ENCODE measurements at regions not wholly inside any gene's neighbourhood (a gene's known extent, or its start where the extent isn't known, plus 50 kb on each side); places are given as distances from the start of the nearest gene placed in this dataset.

DNA sequence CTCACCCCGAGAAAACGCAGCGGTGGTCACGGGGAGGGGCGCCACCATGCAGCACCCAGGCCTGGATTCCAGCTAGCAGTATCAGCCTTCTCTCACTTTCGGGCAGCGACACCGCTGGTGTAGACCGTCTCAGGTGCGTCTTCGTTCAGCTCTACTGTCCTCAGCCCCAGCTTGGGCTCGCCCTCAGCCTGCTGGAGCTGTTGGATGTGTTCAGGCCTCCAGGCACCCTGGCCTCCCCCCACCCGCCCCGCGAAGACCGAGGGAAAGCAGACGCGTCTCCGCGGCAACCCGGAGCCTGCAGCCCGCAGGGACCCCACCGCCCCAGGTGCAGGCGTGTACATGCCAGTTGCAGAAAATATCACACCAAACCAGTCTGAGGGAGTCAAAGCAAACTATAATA lies 60.8 kb upstream of the CARMIL1 start:
- intact Hi-C loops (cut with DNase I): no loop called here
- Histone ChIP-seq H3K4me3 (no peak overlapping the region), H3K9me3 (no peaks in the 10 kb centered on the region), H3K27ac (no peak overlapping the region), H3K36me3 (no peaks in the 10 kb centered on the region), H3K27me3 (no peaks in the 10 kb centered on the region), H3K4me1 (no peaks in the 10 kb centered on the region)
- no peak for TF ChIP-seq CTCF (IDR thresholded peaks at IDR 0.05)
- DNase-seq (ENCODE audit: low spot score in 2 of 2): no peak

- intact Hi-C loops (cut with DNase I): no loop called here
- Histone ChIP-seq H3K27me3 (no peaks in the 10 kb centered on the region), H3K36me3 (no peaks in the 10 kb centered on the region), H3K27ac (no peak overlapping the region), H3K4me1 (no peaks in the 10 kb centered on the region), H3K4me3 (no peak overlapping the region), H3K9me3 (no peaks in the 10 kb centered on the region)
- TF ChIP-seq CTCF (IDR thresholded peaks at IDR 0.05): no peak
- no peak for DNase-seq (ENCODE audit: low spot score in 2 of 2)
These were observed 59.8 kb upstream of the CARMIL1 start for GRCh38 chr6:25219216-25219916.

GRCh38 chr6:25219917-25220278 lies 59.3 kb upstream of the CARMIL1 start:
- no peak for DNase-seq (ENCODE audit: low spot score in 2 of 2)
- H3K36me3 ChIP-seq: no peaks in the 10 kb centered on the region
- intact Hi-C loops (cut with DNase I): no loop called here
- no peaks in the 10 kb centered on the region for H3K9me3 ChIP-seq
- H3K4me3 ChIP-seq: no peak overlapping the region
- TF ChIP-seq CTCF (IDR thresholded peaks at IDR 0.05): no peak
- H3K4me1 ChIP-seq: no peaks in the 10 kb centered on the region
- H3K27ac ChIP-seq: no peak overlapping the region
- H3K27me3 ChIP-seq: no peaks in the 10 kb centered on the region

GRCh38 chr6:25220857-25221256 lies 58.3 kb upstream of the CARMIL1 start:
- no peak for TF ChIP-seq CTCF (IDR thresholded peaks at IDR 0.05)
- DNase-seq (ENCODE audit: low spot score in 2 of 2): no peak
- H3K4me3 ChIP-seq: no peak overlapping the region
- no peak overlapping the region for H3K27ac ChIP-seq
- no peaks in the 10 kb centered on the region for H3K4me1 ChIP-seq
- intact Hi-C loops (cut with DNase I): no loop called here
- no peaks in the 10 kb centered on the region for H3K36me3 ChIP-seq
- H3K27me3 ChIP-seq: no peaks in the 10 kb centered on the region
- H3K9me3 ChIP-seq: no peaks in the 10 kb centered on the region

- intact Hi-C loops (cut with DNase I): loop anchor here (2.0 kb wide), 3 partner anchors 269 to 497 kb away; no protein-coding TSS in a partner anchor
- no peak overlapping the region for H3K27ac ChIP-seq
These were observed 57.0 kb upstream of the CARMIL1 start for GRCh38 chr6:25222006-25222678.

More at GRCh38 chr6:25222006-25222678, 57.0 kb upstream of the CARMIL1 start:
- H3K27me3 ChIP-seq: no peaks in the 10 kb centered on the region
- H3K9me3 ChIP-seq: no peaks in the 10 kb centered on the region
- TF ChIP-seq CTCF (IDR thresholded peaks at IDR 0.05): no peak
- H3K4me3 ChIP-seq: no peak overlapping the region
- no peak for DNase-seq (ENCODE audit: low spot score in 2 of 2)
- H3K4me1 ChIP-seq: no peaks in the 10 kb centered on the region
- no peaks in the 10 kb centered on the region for H3K36me3 ChIP-seq
